ENCODE measurements at regions not wholly inside any gene's neighbourhood (a gene's known extent, or its start where the extent isn't known, plus 50 kb on each side); places are given as distances from the start of the nearest gene placed in this dataset.

- DNase-seq (ENCODE audit: low spot score) = no peak
Observed at GRCh38 chr17:33640629-33641028, 347.5 kb upstream of the ASIC2 start.

GRCh38 chr17:33642002-33642401 is 348.9 kb upstream of the ASIC2 start:
- no peak for DNase-seq (ENCODE audit: low spot score)

GRCh38 chr17:33647956-33648355 is 354.9 kb upstream of the ASIC2 start:
- peak; percentile 7 for DNase-seq (ENCODE audit: low spot score)

- no peak for DNase-seq (ENCODE audit: low spot score)
Observed at GRCh38 chr17:33650304-33650703, 357.2 kb upstream of the ASIC2 start.

GRCh38 chr17:33651686-33652085 is 358.6 kb upstream of the ASIC2 start:
- no peak for DNase-seq (ENCODE audit: low spot score)

- no peak for DNase-seq (ENCODE audit: low spot score)
Observed at GRCh38 chr17:33652731-33653398, 359.8 kb upstream of the ASIC2 start.

- no peak for DNase-seq (ENCODE audit: low spot score)
Observed at GRCh38 chr17:33653399-33653788, 360.3 kb upstream of the ASIC2 start.

GRCh38 chr17:33657181-33657580 is 364.1 kb upstream of the ASIC2 start:
- DNase-seq (ENCODE audit: low spot score) = peak; percentile 30

GRCh38 chr17:33661975-33662374 is 368.9 kb upstream of the ASIC2 start:
- DNase-seq (ENCODE audit: low spot score) = no peak

- DNase-seq (ENCODE audit: low spot score) = no peak
Observed at GRCh38 chr17:33664116-33664840, 371.2 kb upstream of the ASIC2 start.

GRCh38 chr17:33667052-33667509 is 374.0 kb upstream of the ASIC2 start:
- no peak for DNase-seq (ENCODE audit: low spot score)

GRCh38 chr17:33667671-33668070 is 374.6 kb upstream of the ASIC2 start:
- no peak for DNase-seq (ENCODE audit: low spot score)

GRCh38 chr17:33668516-33668915 is 375.4 kb upstream of the ASIC2 start:
- no peak for DNase-seq (ENCODE audit: low spot score)

GRCh38 chr17:33671491-33671890 is 378.4 kb upstream of the ASIC2 start:
- DNase-seq (ENCODE audit: low spot score) = no peak

GRCh38 chr17:33674685-33675084 is 381.6 kb upstream of the ASIC2 start:
- peak; percentile 51 for DNase-seq (ENCODE audit: low spot score)

- DNase-seq (ENCODE audit: low spot score) = no peak
Observed at GRCh38 chr17:33676444-33676843, 383.3 kb upstream of the ASIC2 start.

GRCh38 chr17:33679595-33679994 is 386.5 kb upstream of the ASIC2 start:
- no peak for DNase-seq (ENCODE audit: low spot score)

GRCh38 chr17:33680472-33680871 is 387.4 kb upstream of the ASIC2 start:
- DNase-seq (ENCODE audit: low spot score) = no peak

- no peak for DNase-seq (ENCODE audit: low spot score)
Observed at GRCh38 chr17:33682599-33682998, 389.5 kb upstream of the ASIC2 start.

GRCh38 chr17:33684735-33685134 is 391.6 kb upstream of the ASIC2 start:
- DNase-seq (ENCODE audit: low spot score) = no peak

- no peak for DNase-seq (ENCODE audit: low spot score)
Observed at GRCh38 chr17:33686171-33686570, 393.1 kb upstream of the ASIC2 start.

GRCh38 chr17:33687831-33688230 is 394.7 kb upstream of the ASIC2 start:
- DNase-seq (ENCODE audit: low spot score) = no peak

GRCh38 chr17:33688771-33689170 is 395.7 kb upstream of the ASIC2 start:
- DNase-seq (ENCODE audit: low spot score) = no peak

- no peak for DNase-seq (ENCODE audit: low spot score)
Observed at GRCh38 chr17:33689725-33690124, 396.6 kb upstream of the ASIC2 start.

Data from globus pallidus (tissue), 1 donor.